Lower leg skin (tissue), 3 donors: ENCODE measurements at regions not wholly inside any gene's neighbourhood (a gene's known extent, or its start where the extent isn't known, plus 50 kb on each side); places are given as distances from the start of the nearest gene placed in this dataset.
"Not testable (repeated sequence)": the region's sequence is repeated elsewhere in the genome, so short reads cannot be mapped to it uniquely, and the experiment has no call there.

ENCODE experiments used
- CTCF ChIP-seq, 3 donors: fragments of 450-650 bp; IDR thresholded peaks; one replicate each; pipeline ENCODE4 v1.5.1; 2016; ENCODE audit warnings: antibody characterized with exemption in 3 of 3, mild to moderate bottlenecking in 3 of 3, moderate library complexity in 2 of 3
- POLR2A ChIP-seq, 2 donors: fragments of 450-650 bp; IDR thresholded peaks; one replicate each; pipeline ENCODE4 v1.6.1; 2016 to 2017; ENCODE audit warnings: antibody characterized with exemption in 2 of 2, mild to moderate bottlenecking in 1 of 2, moderate library complexity in 1 of 2

- TF ChIP-seq CTCF, POLR2A (IDR thresholded peaks at IDR 0.05): not testable (repeated sequence)
Observed at GRCh38 chr7:150033711-150034110, 159.9 kb downstream of the ATP6V0E2 start.
